Stomach (tissue), 4 donors: ENCODE measurements at regions not wholly inside any gene's neighbourhood (a gene's known extent, or its start where the extent isn't known, plus 50 kb on each side); places are given as distances from the start of the nearest gene placed in this dataset.
"Not testable (repeated sequence)": the region's sequence is repeated elsewhere in the genome, so short reads cannot be mapped to it uniquely, and the experiment has no call there.

ENCODE experiments used
- POLR2A ChIP-seq, 4 donors: fragments of 450-650 bp; IDR thresholded peaks; one replicate each; pipeline ENCODE4 v1.6.1; 2016; ENCODE audit warnings: antibody characterized with exemption in 4 of 4, control low read depth in 2 of 4, mild to moderate bottlenecking in 1 of 4, moderate library complexity in 1 of 4
- POLR2AphosphoS5 ChIP-seq, 3 donors: sonication (generic); formaldehyde crosslinking; IDR thresholded peaks; one replicate each; pipeline ENCODE4 v1.6.1; 2016; ENCODE audit warnings: antibody characterized with exemption in 3 of 3

DNA sequence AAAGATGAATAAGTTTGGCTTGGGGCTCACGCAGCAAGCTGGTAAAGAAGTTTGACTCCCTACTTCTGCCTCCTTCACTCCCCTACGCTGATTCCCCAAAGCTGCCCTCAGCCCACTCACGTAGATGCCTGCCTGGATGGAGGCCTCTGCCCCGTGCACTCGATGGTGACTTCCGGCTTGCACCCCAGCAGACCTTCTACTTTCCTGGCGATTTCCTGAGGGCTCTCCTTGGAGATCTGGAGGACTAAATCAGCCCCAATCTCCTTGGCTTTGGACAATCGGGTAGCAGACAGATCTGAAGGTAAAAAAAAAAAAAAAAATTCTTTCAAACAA, 95.0 kb downstream of the TRIM69 start:
- TF ChIP-seq POLR2AphosphoS5, POLR2A (IDR thresholded peaks at IDR 0.05): not testable (repeated sequence)
